Osteoblast (primary cell): ENCODE measurements at regions not wholly inside any gene's neighbourhood (a gene's known extent, or its start where the extent isn't known, plus 50 kb on each side); places are given as distances from the start of the nearest gene placed in this dataset.

ENCODE experiments used
- DNase-seq: peaks from one replicate; pipeline ENCODE4 v3.0.0; 2011; ENCODE audit warnings: low spot score, mixed read lengths; ENCODE audit not compliant: insufficient read length; ENCODE audit errors: missing footprints
- H2AFZ ChIP-seq: 2 replicates; pipeline ENCODE4 v1.6.0; 2011; ENCODE audit warnings: mild to moderate bottlenecking, low read length
- H3K27ac ChIP-seq: 2 replicates; pipeline ENCODE4 v1.5.1; 2011; ENCODE audit warnings: mild to moderate bottlenecking, low read depth, low read length, moderate library complexity
- H3K27me3 ChIP-seq: 2 replicates; pipeline ENCODE4 v1.6.0; 2012; ENCODE audit warnings: mild to moderate bottlenecking, control low read depth, inconsistent platforms, low read length, moderate library complexity; ENCODE audit not compliant: insufficient read depth
- H3K36me3 ChIP-seq: 2 replicates; pipeline ENCODE4 v1.5.1; 2011; ENCODE audit warnings: mild to moderate bottlenecking, low read length, control low read depth, moderate library complexity; ENCODE audit not compliant: insufficient read depth
- H3K4me1 ChIP-seq: 2 replicates; pipeline ENCODE4 v1.5.1; 2011; ENCODE audit warnings: mild to moderate bottlenecking, low read length, control low read depth, moderate library complexity; ENCODE audit not compliant: insufficient read depth
- H3K4me2 ChIP-seq: 2 replicates; pipeline ENCODE4 v1.6.0; 2011; ENCODE audit warnings: mild to moderate bottlenecking, low read length; ENCODE audit not compliant: insufficient read depth
- H3K4me3 ChIP-seq: fragments of 200-600 bp; sonication (generic); 3 replicates; pipeline ENCODE4 v1.5.1; 2012; ENCODE audit warnings: mild to moderate bottlenecking, low read length, inconsistent platforms; ENCODE audit not compliant: insufficient read depth
- H3K79me2 ChIP-seq: 2 replicates; pipeline ENCODE4 v1.6.0; 2012; ENCODE audit warnings: mild to moderate bottlenecking, low read length, control low read depth, inconsistent platforms; ENCODE audit not compliant: insufficient read depth
- H3K9me3 ChIP-seq: 2 replicates; pipeline ENCODE4 v1.5.1; 2011; ENCODE audit warnings: low read depth, low read length, control low read depth
- H4K20me1 ChIP-seq: 2 replicates; pipeline ENCODE4 v1.6.0; 2012; ENCODE audit warnings: mild to moderate bottlenecking, low read length, control low read depth; ENCODE audit not compliant: insufficient read depth
- TF ChIP-seq, protein P1 (sequence below): IDR thresholded peaks from 2 replicates; pipeline ENCODE4 v1.5.1; 2011; ENCODE audit warnings: mild to moderate bottlenecking, low read depth, low read length, moderate library complexity; ENCODE audit errors: extremely low read depth

DNA sequence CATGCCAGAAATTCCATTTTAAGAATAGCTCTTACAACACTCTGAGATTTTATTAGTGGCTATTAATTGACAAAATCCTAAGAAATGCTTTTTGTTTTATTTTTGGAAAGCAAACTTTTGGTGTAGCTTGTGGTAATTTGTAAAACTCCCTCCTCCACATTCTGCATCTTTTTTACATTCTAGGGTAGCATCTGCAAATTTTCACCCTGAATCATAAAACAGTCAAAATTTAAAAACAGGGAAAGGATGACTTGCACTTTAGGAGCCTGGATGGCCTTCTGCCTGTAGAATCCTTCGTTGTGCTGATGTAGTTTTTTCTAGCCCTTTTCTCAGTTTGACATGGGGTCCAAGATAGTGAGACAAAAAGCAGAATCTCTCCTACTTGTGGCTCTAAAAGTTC lies 316.1 kb downstream of the ADRA2A start:
- Histone ChIP-seq H3K27ac (no peak overlapping the region), H3K4me2 (no peak overlapping the region), H3K4me1 (no peaks in the 10 kb centered on the region), H3K36me3 (no peaks in the 10 kb centered on the region), H3K9me3 (no peaks in the 10 kb centered on the region), H4K20me1 (no peaks in the 10 kb centered on the region), H3K79me2 (no peaks in the 10 kb centered on the region), H3K27me3 (no peaks in the 10 kb centered on the region), H2AFZ (no peak overlapping the region), H3K4me3 (no peak overlapping the region)
- DNase-seq: no peak
- TF ChIP-seq, protein P1, sequence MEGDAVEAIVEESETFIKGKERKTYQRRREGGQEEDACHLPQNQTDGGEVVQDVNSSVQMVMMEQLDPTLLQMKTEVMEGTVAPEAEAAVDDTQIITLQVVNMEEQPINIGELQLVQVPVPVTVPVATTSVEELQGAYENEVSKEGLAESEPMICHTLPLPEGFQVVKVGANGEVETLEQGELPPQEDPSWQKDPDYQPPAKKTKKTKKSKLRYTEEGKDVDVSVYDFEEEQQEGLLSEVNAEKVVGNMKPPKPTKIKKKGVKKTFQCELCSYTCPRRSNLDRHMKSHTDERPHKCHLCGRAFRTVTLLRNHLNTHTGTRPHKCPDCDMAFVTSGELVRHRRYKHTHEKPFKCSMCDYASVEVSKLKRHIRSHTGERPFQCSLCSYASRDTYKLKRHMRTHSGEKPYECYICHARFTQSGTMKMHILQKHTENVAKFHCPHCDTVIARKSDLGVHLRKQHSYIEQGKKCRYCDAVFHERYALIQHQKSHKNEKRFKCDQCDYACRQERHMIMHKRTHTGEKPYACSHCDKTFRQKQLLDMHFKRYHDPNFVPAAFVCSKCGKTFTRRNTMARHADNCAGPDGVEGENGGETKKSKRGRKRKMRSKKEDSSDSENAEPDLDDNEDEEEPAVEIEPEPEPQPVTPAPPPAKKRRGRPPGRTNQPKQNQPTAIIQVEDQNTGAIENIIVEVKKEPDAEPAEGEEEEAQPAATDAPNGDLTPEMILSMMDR: no peak

DNA sequence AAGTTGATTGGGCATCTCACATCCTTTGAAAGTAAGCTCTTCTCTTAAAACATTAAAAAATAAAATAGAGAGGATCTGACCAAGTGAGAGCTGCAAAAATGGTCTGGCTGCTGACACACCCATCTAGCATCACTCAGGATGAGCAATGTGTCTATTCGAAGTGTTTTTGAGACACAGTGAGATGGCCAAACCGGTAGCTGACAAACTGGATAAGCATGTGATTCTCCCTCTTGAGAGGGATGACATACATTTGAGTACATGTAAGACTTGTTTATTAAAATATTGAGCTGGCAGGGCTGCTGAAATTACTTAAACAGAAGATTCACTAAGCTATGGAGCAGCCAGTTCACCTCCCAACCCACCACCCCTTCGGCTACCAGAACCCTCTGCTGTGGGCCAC lies 333.9 kb downstream of the ADRA2A start:
- Histone ChIP-seq H3K4me3 (no peak overlapping the region), H3K27ac (no peak overlapping the region), H3K27me3 (no peaks in the 10 kb centered on the region), H3K4me2 (no peak overlapping the region), H2AFZ (no peak overlapping the region), H3K9me3 (no peaks in the 10 kb centered on the region), H3K79me2 (no peaks in the 10 kb centered on the region), H3K4me1 (no peaks in the 10 kb centered on the region), H3K36me3 (no peaks in the 10 kb centered on the region), H4K20me1 (no peaks in the 10 kb centered on the region)
- TF ChIP-seq, protein P1: no peak
- peak; percentile 34 for DNase-seq

DNA sequence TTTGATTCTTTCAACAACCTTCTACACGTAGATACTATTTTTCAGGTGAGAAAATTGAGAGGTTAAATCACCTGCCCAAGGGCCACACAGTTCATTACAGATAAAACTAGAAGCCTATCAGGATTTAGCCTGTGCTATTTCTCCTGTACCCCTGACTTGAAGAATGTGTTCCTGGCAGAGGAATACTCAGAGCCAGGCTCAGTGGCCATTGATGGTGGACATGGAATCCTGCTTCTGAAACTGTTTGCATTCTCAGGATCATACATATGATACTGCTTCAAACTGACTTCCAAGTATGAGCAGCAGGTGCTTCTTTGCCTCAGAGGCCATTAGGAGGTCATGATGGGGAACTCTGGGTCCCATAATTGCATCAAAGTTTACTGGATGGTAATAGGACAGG lies 348.6 kb downstream of the ADRA2A start:
- TF ChIP-seq, protein P1: no peak
- H3K79me2 ChIP-seq: no peaks in the 10 kb centered on the region
- peaks cover 5% of the 10 kb centered on the region for H3K4me1 ChIP-seq
- no peak overlapping the region for H3K4me3 ChIP-seq
- no peak overlapping the region for H3K27ac ChIP-seq
- no peak overlapping the region for H2AFZ ChIP-seq
- no peak overlapping the region for H3K4me2 ChIP-seq
- no peak for DNase-seq
- H4K20me1 ChIP-seq: no peaks in the 10 kb centered on the region
- H3K36me3 ChIP-seq: no peaks in the 10 kb centered on the region
- no peaks in the 10 kb centered on the region for H3K27me3 ChIP-seq
- H3K9me3 ChIP-seq: no peaks in the 10 kb centered on the region

DNA sequence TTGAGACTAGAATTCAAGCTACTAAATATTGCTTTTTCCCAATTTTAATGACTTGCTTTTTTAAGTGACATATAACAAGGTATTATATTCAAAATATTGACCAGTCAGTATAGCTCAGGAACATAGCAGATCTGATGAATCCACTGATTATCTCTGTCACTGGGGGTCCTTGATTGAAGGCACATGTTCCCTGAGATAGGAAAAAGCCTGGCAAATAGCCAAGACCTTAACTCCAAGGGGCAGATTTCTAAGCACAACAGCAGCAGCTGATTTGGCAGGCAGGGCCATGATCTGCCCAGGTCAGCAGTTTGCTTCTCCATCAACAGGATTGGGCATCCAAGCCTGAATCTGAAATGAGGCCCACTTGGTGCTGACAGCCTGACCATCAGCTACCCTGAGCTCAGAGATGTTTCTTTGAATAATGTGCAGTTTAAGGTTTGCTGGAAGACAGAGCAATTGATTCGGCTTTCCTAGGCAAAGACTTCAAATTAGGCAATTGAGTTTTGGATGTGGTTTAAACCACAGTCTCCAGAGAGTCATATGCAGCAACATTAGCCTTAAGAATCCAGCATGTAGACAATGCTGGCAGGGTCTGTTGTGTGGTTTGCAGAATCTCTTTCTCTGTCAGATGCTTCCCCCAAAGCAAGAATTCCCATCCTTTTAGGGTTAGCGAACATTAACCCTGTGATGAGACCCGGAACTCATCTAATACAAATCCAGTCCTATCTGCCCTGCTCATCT lies 352.6 kb downstream of the ADRA2A start:
- Histone ChIP-seq H3K9me3 (no peaks in the 10 kb centered on the region), H2AFZ (no peak overlapping the region), H3K4me2 (peak overlapping the region; percentile 7), H3K27me3 (no peaks in the 10 kb centered on the region), H3K79me2 (no peaks in the 10 kb centered on the region), H3K27ac (no peak overlapping the region), H3K4me1 (peaks cover 5% of the 10 kb centered on the region), H4K20me1 (no peaks in the 10 kb centered on the region), H3K4me3 (no peak overlapping the region), H3K36me3 (no peaks in the 10 kb centered on the region)
- DNase-seq: no peak
- TF ChIP-seq, protein P1: no peak
